ENCODE measurements at regions not wholly inside any gene's neighbourhood (a gene's known extent, or its start where the extent isn't known, plus 50 kb on each side); places are given as distances from the start of the nearest gene placed in this dataset.

GRCh38 chr21:19246018-19246417 lies 842.4 kb upstream of the TMPRSS15 start:
- no peak overlapping the region for H3K4ac ChIP-seq (ENCODE audit: low read length)
- H3K27me3 ChIP-seq (ENCODE audit: control insufficient read depth in 3 of 3, insufficient read depth in 3 of 3, low read depth in 1 of 3, low read length in 3 of 3), result no peaks in the 10 kb centered on the region
- H2AFZ ChIP-seq (ENCODE audit: low read length), result no peak overlapping the region
- H2BK12ac ChIP-seq (ENCODE audit: low read length), result no peak overlapping the region
- H2BK120ac ChIP-seq (ENCODE audit: low read depth, low read length), result no peak overlapping the region
- no CpG with 5 or more reads among the region's 20 CpGs for WGBS, 2 donors (ENCODE audit: extremely low coverage in 2 of 2, insufficient read length in 2 of 2, insufficient replicate concordance in 1 of 2)
- H3K4me1 ChIP-seq (ENCODE audit: control insufficient read depth in 2 of 2, insufficient read depth in 1 of 2, low read depth in 1 of 2, low read length in 2 of 2), result no peaks in the 10 kb centered on the region
- no peak for DNase-seq (ENCODE audit: low spot score)
- H3K18ac ChIP-seq (ENCODE audit: low read length), result peak overlapping the region; percentile 28
- H3K23ac ChIP-seq (ENCODE audit: low read depth, low read length, poor library complexity), result no peak overlapping the region
- no peak overlapping the region for H2AK5ac ChIP-seq (ENCODE audit: low read depth, low read length)
- no peak overlapping the region for H3K4me3 ChIP-seq (ENCODE audit: low read length in 2 of 2)
- H4K91ac ChIP-seq (ENCODE audit: low read depth, low read length, poor library complexity), result no peak overlapping the region
- H3K79me1 ChIP-seq (ENCODE audit: low read depth, low read length), result no peaks in the 10 kb centered on the region
- no peak overlapping the region for H2BK15ac ChIP-seq (ENCODE audit: low read length)
- H3K27ac ChIP-seq (replicated peaks; ENCODE audit: low read length), result no peak overlapping the region
- H3K9me3 ChIP-seq (replicated peaks in 1 of 2; ENCODE audit: control insufficient read depth in 2 of 2, insufficient read depth in 1 of 2, low read depth in 1 of 2, low read length in 2 of 2), result peaks cover 3 to 5% of the 10 kb centered on the region in 2 donors
- peak overlapping the region; percentile 13 for H2BK5ac ChIP-seq (ENCODE audit: low read length)
- H3K9ac ChIP-seq (ENCODE audit: low read depth, low read length, poor library complexity), result no peak overlapping the region
- no peaks in the 10 kb centered on the region for H3K36me3 ChIP-seq (replicated peaks in 1 of 2; ENCODE audit: control insufficient read depth in 2 of 2, insufficient read depth in 2 of 2, low read length in 2 of 2)
- no peak overlapping the region for H4K8ac ChIP-seq (ENCODE audit: low read depth, low read length)
- H3K4me2 ChIP-seq (ENCODE audit: insufficient read depth, low read length, poor library complexity, severe bottlenecking), result no peak overlapping the region
- H3K14ac ChIP-seq (ENCODE audit: low read length), result no peak overlapping the region

GRCh38 chr21:19256934-19257660 lies 853.5 kb upstream of the TMPRSS15 start:
- Histone ChIP-seq H2BK15ac (ENCODE audit: low read length) (no peak overlapping the region), H4K91ac (ENCODE audit: low read depth, low read length, poor library complexity) (no peak overlapping the region), H2BK5ac (ENCODE audit: low read length) (no peak overlapping the region), H3K27ac (replicated peaks; ENCODE audit: low read length) (no peak overlapping the region), H2BK12ac (ENCODE audit: low read length) (no peak overlapping the region), H3K9ac (ENCODE audit: low read depth, low read length, poor library complexity) (no peak overlapping the region), H3K9me3 (replicated peaks in 1 of 2; ENCODE audit: control insufficient read depth in 2 of 2, insufficient read depth in 1 of 2, low read depth in 1 of 2, low read length in 2 of 2) (peaks cover 0 to 2% of the 10 kb centered on the region in 2 donors), H3K27me3 (ENCODE audit: control insufficient read depth in 3 of 3, insufficient read depth in 3 of 3, low read depth in 1 of 3, low read length in 3 of 3) (no peaks in the 10 kb centered on the region), H3K79me1 (ENCODE audit: low read depth, low read length) (no peaks in the 10 kb centered on the region), H4K8ac (ENCODE audit: low read depth, low read length) (no peak overlapping the region), H3K4me2 (ENCODE audit: insufficient read depth, low read length, poor library complexity, severe bottlenecking) (no peak overlapping the region), H2AK5ac (ENCODE audit: low read depth, low read length) (no peak overlapping the region), H3K18ac (ENCODE audit: low read length) (no peak overlapping the region), H3K4me3 (ENCODE audit: low read length in 2 of 2) (no peak overlapping the region), H3K23ac (ENCODE audit: low read depth, low read length, poor library complexity) (no peak overlapping the region), H3K4ac (ENCODE audit: low read length) (no peak overlapping the region), H2AFZ (ENCODE audit: low read length) (peak overlapping the region; percentile 70), H3K36me3 (replicated peaks in 1 of 2; ENCODE audit: control insufficient read depth in 2 of 2, insufficient read depth in 2 of 2, low read length in 2 of 2) (no peaks in the 10 kb centered on the region), H3K14ac (ENCODE audit: low read length) (no peak overlapping the region), H2BK120ac (ENCODE audit: low read depth, low read length) (no peak overlapping the region), H3K4me1 (ENCODE audit: control insufficient read depth in 2 of 2, insufficient read depth in 1 of 2, low read depth in 1 of 2, low read length in 2 of 2) (peaks cover 5 to 10% of the 10 kb centered on the region in 2 donors)
- DNase-seq (ENCODE audit: low spot score), result no peak
- WGBS, 2 donors (ENCODE audit: extremely low coverage in 2 of 2, insufficient read length in 2 of 2, insufficient replicate concordance in 1 of 2), result no CpG with 5 or more reads among the region's 4 CpGs

- Histone ChIP-seq H3K23ac (ENCODE audit: low read depth, low read length, poor library complexity) (no peak overlapping the region), H2BK15ac (ENCODE audit: low read length) (no peak overlapping the region), H3K4me3 (ENCODE audit: low read length in 2 of 2) (no peak overlapping the region), H3K79me1 (ENCODE audit: low read depth, low read length) (no peaks in the 10 kb centered on the region), H3K14ac (ENCODE audit: low read length) (no peak overlapping the region), H3K4me2 (ENCODE audit: insufficient read depth, low read length, poor library complexity, severe bottlenecking) (no peak overlapping the region), H3K27ac (replicated peaks; ENCODE audit: low read length) (no peak overlapping the region), H3K18ac (ENCODE audit: low read length) (no peak overlapping the region), H2BK12ac (ENCODE audit: low read length) (no peak overlapping the region), H2AFZ (ENCODE audit: low read length) (no peak overlapping the region), H2AK5ac (ENCODE audit: low read depth, low read length) (no peak overlapping the region), H3K27me3 (ENCODE audit: control insufficient read depth in 3 of 3, insufficient read depth in 3 of 3, low read depth in 1 of 3, low read length in 3 of 3) (no peaks in the 10 kb centered on the region), H4K8ac (ENCODE audit: low read depth, low read length) (no peak overlapping the region), H4K91ac (ENCODE audit: low read depth, low read length, poor library complexity) (no peak overlapping the region), H3K9me3 (replicated peaks in 1 of 2; ENCODE audit: control insufficient read depth in 2 of 2, insufficient read depth in 1 of 2, low read depth in 1 of 2, low read length in 2 of 2) (peaks cover 2 to 3% of the 10 kb centered on the region in 2 donors), H3K9ac (ENCODE audit: low read depth, low read length, poor library complexity) (no peak overlapping the region), H3K4me1 (ENCODE audit: control insufficient read depth in 2 of 2, insufficient read depth in 1 of 2, low read depth in 1 of 2, low read length in 2 of 2) (peaks cover 5 to 10% of the 10 kb centered on the region in 2 donors), H3K36me3 (replicated peaks in 1 of 2; ENCODE audit: control insufficient read depth in 2 of 2, insufficient read depth in 2 of 2, low read length in 2 of 2) (no peaks in the 10 kb centered on the region), H3K4ac (ENCODE audit: low read length) (no peak overlapping the region), H2BK120ac (ENCODE audit: low read depth, low read length) (no peak overlapping the region), H2BK5ac (ENCODE audit: low read length) (no peak overlapping the region)
- no peak for DNase-seq (ENCODE audit: low spot score)
- WGBS, 2 donors (ENCODE audit: extremely low coverage in 2 of 2, insufficient read length in 2 of 2, insufficient replicate concordance in 1 of 2), result no CpG with 5 or more reads among the region's 10 CpGs
Observed at GRCh38 chr21:19261731-19262376, 858.3 kb upstream of the TMPRSS15 start.

GRCh38 chr21:19266636-19267035 lies 863.1 kb upstream of the TMPRSS15 start:
- no peak for DNase-seq (ENCODE audit: low spot score)
- H2BK15ac ChIP-seq (ENCODE audit: low read length), result no peak overlapping the region
- H2AK5ac ChIP-seq (ENCODE audit: low read depth, low read length), result no peak overlapping the region
- no peak overlapping the region for H3K4me3 ChIP-seq (ENCODE audit: low read length in 2 of 2)
- H2BK5ac ChIP-seq (ENCODE audit: low read length), result no peak overlapping the region
- no peak overlapping the region for H3K18ac ChIP-seq (ENCODE audit: low read length)
- no peak overlapping the region for H3K9ac ChIP-seq (ENCODE audit: low read depth, low read length, poor library complexity)
- H2BK120ac ChIP-seq (ENCODE audit: low read depth, low read length), result no peak overlapping the region
- no peak overlapping the region for H3K23ac ChIP-seq (ENCODE audit: low read depth, low read length, poor library complexity)
- H3K9me3 ChIP-seq (replicated peaks in 1 of 2; ENCODE audit: control insufficient read depth in 2 of 2, insufficient read depth in 1 of 2, low read depth in 1 of 2, low read length in 2 of 2), result peaks cover 2 to 3% of the 10 kb centered on the region in 2 donors
- H3K4me1 ChIP-seq (ENCODE audit: control insufficient read depth in 2 of 2, insufficient read depth in 1 of 2, low read depth in 1 of 2, low read length in 2 of 2), result peaks cover 0 to 2% of the 10 kb centered on the region in 2 donors
- no peak overlapping the region for H3K14ac ChIP-seq (ENCODE audit: low read length)
- H4K8ac ChIP-seq (ENCODE audit: low read depth, low read length), result no peak overlapping the region
- no CpG with 5 or more reads among the region's 3 CpGs for WGBS, 2 donors (ENCODE audit: extremely low coverage in 2 of 2, insufficient read length in 2 of 2, insufficient replicate concordance in 1 of 2)
- H3K27me3 ChIP-seq (ENCODE audit: control insufficient read depth in 3 of 3, insufficient read depth in 3 of 3, low read depth in 1 of 3, low read length in 3 of 3), result no peaks in the 10 kb centered on the region
- no peak overlapping the region for H3K4ac ChIP-seq (ENCODE audit: low read length)
- H2BK12ac ChIP-seq (ENCODE audit: low read length), result no peak overlapping the region
- H3K36me3 ChIP-seq (replicated peaks in 1 of 2; ENCODE audit: control insufficient read depth in 2 of 2, insufficient read depth in 2 of 2, low read length in 2 of 2), result no peaks in the 10 kb centered on the region
- H3K27ac ChIP-seq (replicated peaks; ENCODE audit: low read length), result no peak overlapping the region
- no peaks in the 10 kb centered on the region for H3K79me1 ChIP-seq (ENCODE audit: low read depth, low read length)
- no peak overlapping the region for H4K91ac ChIP-seq (ENCODE audit: low read depth, low read length, poor library complexity)
- no peak overlapping the region for H3K4me2 ChIP-seq (ENCODE audit: insufficient read depth, low read length, poor library complexity, severe bottlenecking)
- no peak overlapping the region for H2AFZ ChIP-seq (ENCODE audit: low read length)

Measured in neuronal stem cell (in vitro differentiated cells).